Right forelimb (tissue), 1 donor: ENCODE measurements at regions not wholly inside any gene's neighbourhood (a gene's known extent, or its start where the extent isn't known, plus 50 kb on each side); places are given as distances from the start of the nearest gene placed in this dataset.
"Not testable (repeated sequence)": the region's sequence is repeated elsewhere in the genome, so short reads cannot be mapped to it uniquely, and the experiment has no call there.

Experiments
- DNase-seq: peaks from one replicate; pipeline ENCODE4 v3.0.0-alpha.2; 2018

GRCh38 chr12:42908712-42909111 is 319.2 kb upstream of the PRICKLE1 start:
- no peak for DNase-seq

DNA sequence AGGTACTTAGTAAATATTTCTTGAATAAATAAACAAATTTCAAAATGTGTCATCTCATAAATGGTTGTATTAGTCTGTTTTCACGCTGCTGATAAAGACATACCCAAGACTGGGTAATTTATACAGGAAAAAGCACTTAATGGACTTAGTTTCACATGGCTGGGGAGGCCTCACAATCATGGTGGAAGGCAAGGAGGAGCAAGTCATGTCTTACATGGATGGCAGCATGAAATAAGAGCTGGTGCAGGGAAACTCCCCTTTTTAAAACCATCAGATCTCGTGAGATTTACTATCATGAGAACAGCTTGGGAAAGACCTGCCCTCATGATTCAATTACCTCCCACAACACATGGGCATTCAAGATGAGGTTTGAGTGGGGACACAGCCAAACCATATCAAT is 317.3 kb upstream of the PRICKLE1 start:
- not testable (repeated sequence) for DNase-seq

DNA sequence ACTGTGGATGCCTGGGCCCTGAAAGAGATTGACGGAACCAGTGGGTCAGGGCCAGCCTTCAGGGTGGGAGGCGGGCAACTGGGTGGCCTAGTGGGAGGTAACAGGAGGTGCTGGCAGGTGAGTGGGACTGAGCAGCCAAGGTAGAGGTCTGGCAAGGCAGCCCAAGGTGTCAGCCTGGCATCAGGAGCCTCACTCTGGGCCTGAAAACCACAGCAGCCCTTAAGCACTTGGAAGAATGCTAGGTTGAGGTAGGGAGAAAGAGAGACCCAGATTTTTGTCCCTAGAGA is 315.8 kb upstream of the PRICKLE1 start:
- no peak for DNase-seq

DNA sequence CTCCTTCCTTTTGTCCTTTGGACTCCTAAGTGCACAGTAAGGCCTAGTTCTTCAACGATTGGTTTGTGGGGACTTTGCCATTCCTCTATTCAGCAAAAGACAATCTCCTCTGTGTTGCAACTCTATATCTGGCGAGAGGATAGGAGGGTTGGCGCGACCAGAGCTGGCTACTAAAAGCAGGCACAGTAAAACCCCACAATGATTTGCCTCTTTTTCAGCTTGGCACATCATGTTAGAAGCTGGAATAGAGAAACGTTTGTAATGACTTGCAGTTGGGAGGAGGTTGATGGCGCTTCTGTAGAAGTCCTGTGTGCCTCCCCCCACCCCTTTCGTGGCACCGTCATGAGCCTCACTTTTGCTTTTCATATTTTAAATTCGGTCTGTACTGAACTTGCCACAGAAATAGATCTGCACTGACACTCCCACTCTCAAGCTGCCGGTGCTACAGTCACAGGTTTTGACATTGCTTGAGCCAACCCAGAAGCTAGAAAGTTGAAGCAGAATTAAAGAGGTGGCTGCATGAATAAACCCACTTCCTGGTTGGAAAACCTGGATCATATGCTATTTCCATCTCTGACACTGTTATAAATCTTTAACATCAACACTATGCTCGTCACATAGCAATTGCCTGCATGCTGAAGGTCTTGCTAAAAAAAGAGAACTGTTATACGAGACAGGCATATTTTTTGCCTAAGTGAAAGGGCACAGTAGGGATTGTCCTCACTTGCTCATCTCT is 315.3 kb upstream of the PRICKLE1 start:
- DNase-seq = no peak

DNA sequence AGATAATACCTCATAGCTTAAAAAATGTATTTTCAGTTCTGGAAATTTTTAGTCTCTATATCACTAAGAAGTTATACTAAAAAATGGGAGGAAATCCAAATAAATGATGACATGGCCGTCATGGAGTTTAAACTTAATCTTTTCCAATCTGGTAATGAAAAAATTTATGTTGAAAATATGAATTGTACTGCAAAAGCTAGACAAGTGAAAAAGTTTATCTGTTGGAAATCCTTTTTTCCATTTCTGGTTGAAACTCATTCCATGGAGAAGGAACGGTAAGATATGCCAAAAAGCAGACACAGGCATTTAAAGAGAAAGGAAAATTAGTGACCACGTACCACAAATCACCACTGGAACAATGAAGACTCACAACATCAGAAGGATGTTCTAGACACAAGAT is 314.2 kb upstream of the PRICKLE1 start:
- DNase-seq = no peak

GRCh38 chr12:42902001-42902400 is 312.5 kb upstream of the PRICKLE1 start:
- no peak for DNase-seq

GRCh38 chr12:42893803-42894202 is 304.3 kb upstream of the PRICKLE1 start:
- DNase-seq = no peak

DNA sequence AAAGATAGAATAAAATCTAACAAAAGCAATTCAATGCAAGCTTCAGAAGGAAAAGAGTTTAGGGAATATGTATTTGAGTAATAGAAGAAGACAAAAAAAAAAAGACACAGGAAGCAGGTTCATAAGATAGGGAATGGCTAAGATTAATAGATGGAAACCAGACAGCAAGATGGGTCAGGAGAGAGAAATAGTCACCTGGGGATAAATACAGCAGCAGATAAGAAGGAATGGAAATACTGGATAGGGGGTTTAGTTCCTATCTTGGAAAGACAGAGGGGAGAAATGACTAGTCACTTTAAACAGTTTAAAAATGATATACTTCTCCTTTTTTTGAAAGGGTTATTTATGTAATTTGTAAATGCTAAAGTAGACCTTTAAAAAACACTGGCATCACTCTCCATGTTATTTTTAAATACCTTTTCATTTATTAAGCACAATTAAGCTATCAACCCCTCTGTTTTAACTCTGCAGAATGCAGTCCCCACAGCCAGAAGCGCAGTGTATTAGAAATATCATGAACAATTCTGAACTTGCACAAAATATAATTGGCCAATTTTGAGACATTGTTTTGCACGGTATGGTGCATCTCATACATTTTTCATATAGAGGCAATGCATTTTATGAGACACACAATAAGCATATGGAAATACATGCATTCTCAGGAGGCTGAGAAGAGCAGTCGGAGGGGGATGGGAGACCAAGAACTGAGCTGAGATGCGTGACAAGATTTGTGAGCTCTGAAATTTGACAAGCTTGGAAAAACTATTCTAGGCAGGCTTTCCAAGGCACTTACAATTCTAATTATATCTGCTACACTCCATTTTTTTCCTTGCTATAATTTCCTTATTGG is 303.4 kb upstream of the PRICKLE1 start:
- DNase-seq = no peak

GRCh38 chr12:42887657-42888056 is 298.1 kb upstream of the PRICKLE1 start:
- no peak for DNase-seq

- DNase-seq = no peak
Measured at GRCh38 chr12:42886160-42886559, 296.6 kb upstream of the PRICKLE1 start.

- no peak for DNase-seq
Measured at GRCh38 chr12:42885677-42886076, 296.1 kb upstream of the PRICKLE1 start.

DNA sequence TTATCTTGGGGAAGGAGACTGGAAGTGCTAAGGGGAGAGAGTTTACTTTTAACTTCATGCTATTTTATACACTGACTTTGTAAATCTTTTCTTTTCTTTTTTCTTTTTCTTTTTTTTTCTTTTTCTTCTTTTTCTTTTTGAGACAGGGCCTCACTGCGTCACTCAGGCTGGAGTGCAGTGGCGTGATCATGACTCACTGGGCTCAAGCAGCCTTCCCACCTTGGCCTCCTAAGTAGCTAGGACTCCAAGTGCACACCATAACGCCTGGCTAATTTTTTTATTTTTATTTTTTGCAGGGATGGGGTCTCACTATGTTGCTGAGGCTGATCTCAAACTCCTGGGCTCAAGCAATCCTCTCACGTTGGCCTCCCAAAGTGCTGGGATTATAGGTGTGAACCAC is 294.6 kb upstream of the PRICKLE1 start:
- DNase-seq = no peak

DNA sequence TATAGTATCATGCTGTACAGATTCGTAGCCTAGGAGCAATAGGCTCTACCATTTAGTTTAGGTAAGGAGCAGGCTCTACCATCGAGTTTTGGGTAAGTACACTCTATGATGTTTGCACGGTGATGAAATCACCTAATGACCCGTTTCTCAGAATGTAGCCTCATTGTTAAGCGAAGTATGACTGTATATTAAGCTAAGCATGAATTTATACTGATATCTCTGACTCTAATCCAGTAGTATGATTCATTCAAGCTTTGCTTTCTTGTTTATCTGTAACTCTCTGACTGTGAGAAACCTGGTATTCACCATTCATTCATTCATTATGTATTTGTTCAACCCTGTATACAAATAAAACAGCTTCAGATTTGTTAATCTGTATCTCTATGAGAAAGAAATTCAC is 283.9 kb upstream of the PRICKLE1 start:
- no peak for DNase-seq

DNA sequence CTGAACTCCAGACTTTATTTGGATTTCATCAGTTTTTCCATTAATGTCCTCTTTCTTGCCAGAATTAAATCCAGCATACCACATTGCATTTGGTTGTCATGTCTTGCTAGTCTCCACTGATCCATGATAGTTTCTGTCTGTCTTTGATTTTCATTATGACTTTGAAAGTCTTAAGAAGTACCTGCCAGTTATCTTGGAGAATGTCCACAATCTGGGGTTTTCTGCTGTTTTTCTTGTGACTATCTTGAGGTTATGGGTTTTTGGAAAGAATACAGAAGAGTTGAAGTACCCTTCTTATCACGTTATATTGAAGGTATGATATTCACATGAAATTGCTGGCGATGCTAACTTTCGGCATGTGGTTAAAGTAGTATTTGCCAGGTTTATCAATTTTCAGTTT is 282.3 kb upstream of the PRICKLE1 start:
- no peak for DNase-seq

GRCh38 chr12:42868291-42868690 is 278.7 kb upstream of the PRICKLE1 start:
- DNase-seq = no peak

GRCh38 chr12:42865282-42865681 is 275.7 kb upstream of the PRICKLE1 start:
- no peak for DNase-seq

- no peak for DNase-seq
Measured at GRCh38 chr12:42862055-42862454, 272.5 kb upstream of the PRICKLE1 start.

DNA sequence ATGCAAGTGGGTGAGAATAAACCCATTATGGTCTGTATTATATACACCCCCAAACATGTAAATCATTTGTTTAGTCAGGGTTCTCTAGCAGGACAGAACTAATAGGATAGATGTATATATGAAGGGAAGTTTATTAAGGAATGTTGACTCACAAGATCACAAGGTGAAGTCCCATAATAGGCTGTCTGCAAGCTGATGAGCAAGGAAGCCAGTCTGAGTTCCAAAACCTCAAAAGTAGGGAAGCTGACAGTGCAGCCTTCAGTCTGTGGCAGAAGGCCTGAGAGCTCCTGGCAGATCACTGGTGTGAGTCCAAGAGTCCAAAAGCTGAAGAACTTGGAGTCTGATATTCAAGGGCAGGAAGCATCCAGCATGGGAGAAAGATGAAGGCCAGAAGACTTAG is 270.8 kb upstream of the PRICKLE1 start:
- DNase-seq = not testable (repeated sequence)

GRCh38 chr12:42859612-42860011 is 270.1 kb upstream of the PRICKLE1 start:
- peak; percentile 48 for DNase-seq

DNA sequence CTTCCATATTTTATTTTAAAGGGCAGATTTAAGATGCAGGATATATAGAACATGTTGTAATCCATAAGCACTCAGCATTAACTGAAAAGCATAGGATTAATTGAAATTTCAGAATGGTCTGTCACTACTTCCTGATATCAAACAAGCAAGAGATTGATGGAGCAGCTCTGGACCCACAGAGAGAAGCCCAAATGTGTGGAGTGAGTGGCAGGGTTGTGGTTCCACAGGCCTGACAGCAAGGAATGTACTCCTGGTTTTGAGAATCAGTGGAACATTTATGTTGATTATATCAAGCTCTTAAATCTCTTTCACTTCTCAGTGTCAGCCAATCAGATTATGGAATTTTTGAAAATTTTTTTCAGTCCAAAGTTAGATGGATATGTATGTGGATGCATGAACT is 267.6 kb upstream of the PRICKLE1 start:
- no peak for DNase-seq

DNA sequence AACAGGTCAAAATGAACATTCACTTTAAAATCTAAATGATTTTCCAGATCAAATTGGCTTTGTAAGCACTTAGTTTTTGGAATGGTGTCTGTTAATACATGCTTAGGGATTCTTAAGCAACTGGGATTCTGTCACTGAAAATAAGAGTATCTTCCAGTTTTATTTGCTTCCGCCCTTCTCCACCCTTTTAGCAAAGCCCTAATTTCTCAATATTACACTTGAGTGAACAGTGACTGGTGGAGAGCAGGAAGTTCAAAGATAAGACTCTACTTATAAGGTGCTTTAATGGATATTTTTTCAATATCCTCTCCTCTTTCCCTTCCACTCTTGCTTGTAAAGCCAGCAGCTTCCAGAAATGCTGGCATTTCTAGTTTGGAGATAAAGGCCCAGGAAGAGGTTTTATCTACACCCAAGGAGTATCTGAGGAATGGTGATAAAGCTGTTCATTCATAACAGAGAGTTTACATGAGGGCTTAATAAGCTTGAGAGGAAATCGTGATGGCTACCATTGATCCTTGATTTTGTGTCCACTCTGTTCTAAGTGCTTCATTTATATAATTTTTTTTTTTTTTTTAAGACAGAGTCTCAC is 265.9 kb upstream of the PRICKLE1 start:
- DNase-seq = no peak

DNA sequence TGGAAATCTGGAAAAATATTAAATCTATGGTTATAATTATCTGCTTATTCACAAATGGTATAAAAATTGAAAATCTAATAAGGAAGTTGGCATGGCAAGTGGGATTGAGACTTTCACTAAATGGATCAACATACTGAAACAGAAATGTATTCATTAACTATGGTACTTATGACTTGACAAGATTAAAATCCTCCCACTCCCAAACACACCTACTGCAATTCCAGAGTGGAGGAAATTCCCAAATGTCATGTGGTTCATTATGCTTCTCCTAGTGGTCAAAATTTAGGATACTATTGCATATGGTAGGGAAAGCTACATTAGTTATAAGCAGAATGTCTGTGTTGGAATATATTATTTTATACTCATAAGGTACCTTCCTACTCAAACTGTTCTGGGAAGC is 265.3 kb upstream of the PRICKLE1 start:
- DNase-seq = no peak

GRCh38 chr12:42854208-42854607 is 264.7 kb upstream of the PRICKLE1 start:
- DNase-seq = no peak
